GM12878 (cell line): ENCODE measurements at regions not wholly inside any gene's neighbourhood (a gene's known extent, or its start where the extent isn't known, plus 50 kb on each side); places are given as distances from the start of the nearest gene placed in this dataset.

ENCODE experiments used
- ATAC-seq: fragments of 200-7000 bp; cut with Tn5 transposase; 3 replicates; pipeline ENCODE4 v1.9.1; 2020; ENCODE audit warnings: mild to moderate bottlenecking, moderate library complexity
- BruUV-seq: library from RNA; stranded (reverse); fragments of 400-500 nt; replicated peaks from 2 replicates; lab custom pipeline; 2021; lab: Mats Ljungman, UMichigan
- CTCF ChIA-PET: fragments of 300-600 bp; sonication (Branson Sonifier 250); formaldehyde crosslinking; extraction: SDS; loops from one replicate; lab custom pipeline; 2021; ENCODE audit warnings: inconsistent platforms; lab: Yijun Ruan, JAX
- POLR2A ChIA-PET: fragments of 350-600 bp; formaldehyde crosslinking; extraction: SDS; loops from one replicate; lab custom pipeline; 2021; ENCODE audit warnings: inconsistent platforms; lab: Charles Lee
- RAD21 ChIA-PET: fragments of 300-600 bp; sonication (Branson Sonifier 250); formaldehyde crosslinking; loops from one replicate; lab custom pipeline; 2023; ENCODE audit warnings: antibody characterized with exemption; ENCODE audit not compliant: unreplicated experiment; lab: Charles Lee
- SMC1A ChIA-PET: fragments of 300-600 bp; sonication (Branson Sonifier 250); formaldehyde crosslinking; loops from one replicate; lab custom pipeline; 2023; ENCODE audit not compliant: unreplicated experiment, uncharacterized antibody; lab: Charles Lee
- DNase-seq: peaks from one replicate; pipeline ENCODE4 v3.0.0-alpha.2; 2011; ENCODE audit warnings: low read depth, low spot score
- FAIRE-seq: peaks from 3 replicates; lab custom pipeline; 2011; peaks lifted over from hg19 to GRCh38; lab: Jason Lieb, UNC
- H2AFZ ChIP-seq: 2 replicates; pipeline ENCODE4 v1.6.0; 2011; ENCODE audit warnings: low read depth, low read length, control low read depth; ENCODE audit not compliant: control insufficient read depth
- H3K27ac ChIP-seq: 2 replicates; pipeline ENCODE4 v1.5.1; 2011; ENCODE audit warnings: control low read depth; ENCODE audit not compliant: control insufficient read depth, insufficient read depth
- H3K27me3 ChIP-seq, 2 experiments: replicated peaks in 1 of 2; 2 replicates each; pipeline versions ENCODE4 v1.6.0 to v1.6.1; 2011; ENCODE audit warnings: low read length in 1 of 2; ENCODE audit not compliant: control insufficient read depth in 2 of 2, insufficient read depth in 2 of 2
- H3K36me3 ChIP-seq, 2 experiments: 2 replicates each; pipeline ENCODE4 v1.5.1; 2011; ENCODE audit warnings: low read length in 1 of 2; ENCODE audit not compliant: control insufficient read depth in 2 of 2, insufficient read depth in 2 of 2
- H3K4me1 ChIP-seq: 2 replicates; pipeline ENCODE4 v1.6.1; 2011; ENCODE audit warnings: mild to moderate bottlenecking, low read length, moderate library complexity, mixed read lengths; ENCODE audit not compliant: control insufficient read depth, insufficient read depth
- H3K4me2 ChIP-seq: 2 replicates; pipeline ENCODE4 v1.6.0; 2011; ENCODE audit warnings: control low read depth; ENCODE audit not compliant: control insufficient read depth, insufficient read depth
- H3K4me3 ChIP-seq: fragments of 200-600 bp; sonication (generic); 2 replicates; pipeline ENCODE4 v1.5.1; 2016
- H3K79me2 ChIP-seq: 2 replicates; pipeline ENCODE4 v1.6.0; 2011; ENCODE audit warnings: low read length; ENCODE audit not compliant: control insufficient read depth, insufficient read depth
- H3K9ac ChIP-seq: 2 replicates; pipeline ENCODE4 v1.8.0; 2011; ENCODE audit warnings: low read length, control low read depth, mixed read lengths; ENCODE audit not compliant: control insufficient read depth, insufficient read depth
- H3K9me3 ChIP-seq: replicated peaks from 3 replicates; pipeline ENCODE4 v1.5.1; 2011; ENCODE audit warnings: mild to moderate bottlenecking, low read length; ENCODE audit not compliant: control insufficient read depth, insufficient read depth
- H4K20me1 ChIP-seq: 2 replicates; pipeline ENCODE4 v1.6.0; 2011; ENCODE audit not compliant: control insufficient read depth, insufficient read depth
- CREB1 ChIP-seq: IDR thresholded peaks from 2 replicates; pipeline ENCODE4 v1.6.1; 2012; ENCODE audit warnings: low read depth, mild to moderate bottlenecking, inconsistent platforms
- KLF5 ChIP-seq: fragments of 450-650 bp; IDR thresholded peaks from 2 replicates; pipeline ENCODE4 v1.6.1; 2014; ENCODE audit warnings: mild to moderate bottlenecking; ENCODE audit not compliant: partially characterized antibody
- LARP7 ChIP-seq: fragments of 450-650 bp; IDR thresholded peaks from 2 replicates; pipeline ENCODE4 v1.6.1; 2017; ENCODE audit warnings: mild to moderate bottlenecking
- MYC ChIP-seq: IDR thresholded peaks from 2 replicates; pipeline ENCODE4 v1.6.1; 2011; ENCODE audit warnings: mild to moderate bottlenecking, low read length, moderate library complexity, inconsistent platforms; ENCODE audit not compliant: insufficient read depth, insufficient replicate concordance, insufficient read length, severe bottlenecking
- RELB ChIP-seq: fragments of 450-650 bp; IDR thresholded peaks from 2 replicates; pipeline ENCODE4 v1.6.1; 2017; ENCODE audit warnings: low read depth, mild to moderate bottlenecking, moderate library complexity
- STAT1 ChIP-seq: fragments of 450-650 bp; conservative IDR thresholded peaks from 2 replicates; pipeline ENCODE4 v1.6.1; 2014; ENCODE audit warnings: antibody characterized with exemption, mild to moderate bottlenecking
- SUPT20H ChIP-seq: IDR thresholded peaks from 2 replicates; pipeline ENCODE4 v1.6.1; 2011; ENCODE audit warnings: low read depth, mild to moderate bottlenecking, low read length, moderate library complexity, borderline replicate concordance; ENCODE audit not compliant: control insufficient read depth
- ZBED1 ChIP-seq: IDR thresholded peaks from 2 replicates; pipeline ENCODE4 v1.6.1; 2016; ENCODE audit warnings: borderline replicate concordance
- WGBS: methylation state at CpG from one replicate; pipeline ENCODE4 v1.1.6; 2016; ENCODE audit warnings: low lambda C conversion rate; ENCODE audit not compliant: insufficient replicate concordance, insufficient coverage; ENCODE audit errors: missing lambda C conversion rate; 5-methylcytosine and 5-hydroxymethylcytosine counted together
- in situ Hi-C: fragments of 300-500 bp; cut with MboI; formaldehyde crosslinking; loops from 9 replicates; pipeline ENCODE4 v1.14.3; 2018; ENCODE audit warnings: mixed read lengths
- intact Hi-C: fragments of 100-400 bp; cut with micrococcal nuclease; formaldehyde crosslinking; loops from one replicate; pipeline ENCODE4 v1.14.2; 2022; ENCODE audit not compliant: unreplicated experiment
- TF ChIP-seq, protein P1 (sequence below): fragments of 450-650 bp; IDR thresholded peaks from 2 replicates; pipeline ENCODE4 v1.6.1; 2014; ENCODE audit warnings: mild to moderate bottlenecking
- TF ChIP-seq, protein P2 (sequence below): fragments of 450-650 bp; formaldehyde crosslinking; IDR thresholded peaks from 2 replicates; pipeline ENCODE4 v1.4.0; 2020; ENCODE audit warnings: mild to moderate bottlenecking, moderate library complexity
- TF ChIP-seq, protein P3 (sequence below): fragments of 450-650 bp; IDR thresholded peaks from 2 replicates; pipeline ENCODE4 v1.6.1; 2017; ENCODE audit warnings: mild to moderate bottlenecking, moderate library complexity

GRCh38 chr5:61881821-61882487, 424.1 kb upstream of the KIF2A start (continued):
- TF ChIP-seq, protein P1, sequence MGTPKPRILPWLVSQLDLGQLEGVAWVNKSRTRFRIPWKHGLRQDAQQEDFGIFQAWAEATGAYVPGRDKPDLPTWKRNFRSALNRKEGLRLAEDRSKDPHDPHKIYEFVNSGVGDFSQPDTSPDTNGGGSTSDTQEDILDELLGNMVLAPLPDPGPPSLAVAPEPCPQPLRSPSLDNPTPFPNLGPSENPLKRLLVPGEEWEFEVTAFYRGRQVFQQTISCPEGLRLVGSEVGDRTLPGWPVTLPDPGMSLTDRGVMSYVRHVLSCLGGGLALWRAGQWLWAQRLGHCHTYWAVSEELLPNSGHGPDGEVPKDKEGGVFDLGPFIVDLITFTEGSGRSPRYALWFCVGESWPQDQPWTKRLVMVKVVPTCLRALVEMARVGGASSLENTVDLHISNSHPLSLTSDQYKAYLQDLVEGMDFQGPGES: no peak
- TF ChIP-seq SUPT20H (no peak), MYC (no peak), CREB1 (no peak)
- TF ChIP-seq, protein P2, sequence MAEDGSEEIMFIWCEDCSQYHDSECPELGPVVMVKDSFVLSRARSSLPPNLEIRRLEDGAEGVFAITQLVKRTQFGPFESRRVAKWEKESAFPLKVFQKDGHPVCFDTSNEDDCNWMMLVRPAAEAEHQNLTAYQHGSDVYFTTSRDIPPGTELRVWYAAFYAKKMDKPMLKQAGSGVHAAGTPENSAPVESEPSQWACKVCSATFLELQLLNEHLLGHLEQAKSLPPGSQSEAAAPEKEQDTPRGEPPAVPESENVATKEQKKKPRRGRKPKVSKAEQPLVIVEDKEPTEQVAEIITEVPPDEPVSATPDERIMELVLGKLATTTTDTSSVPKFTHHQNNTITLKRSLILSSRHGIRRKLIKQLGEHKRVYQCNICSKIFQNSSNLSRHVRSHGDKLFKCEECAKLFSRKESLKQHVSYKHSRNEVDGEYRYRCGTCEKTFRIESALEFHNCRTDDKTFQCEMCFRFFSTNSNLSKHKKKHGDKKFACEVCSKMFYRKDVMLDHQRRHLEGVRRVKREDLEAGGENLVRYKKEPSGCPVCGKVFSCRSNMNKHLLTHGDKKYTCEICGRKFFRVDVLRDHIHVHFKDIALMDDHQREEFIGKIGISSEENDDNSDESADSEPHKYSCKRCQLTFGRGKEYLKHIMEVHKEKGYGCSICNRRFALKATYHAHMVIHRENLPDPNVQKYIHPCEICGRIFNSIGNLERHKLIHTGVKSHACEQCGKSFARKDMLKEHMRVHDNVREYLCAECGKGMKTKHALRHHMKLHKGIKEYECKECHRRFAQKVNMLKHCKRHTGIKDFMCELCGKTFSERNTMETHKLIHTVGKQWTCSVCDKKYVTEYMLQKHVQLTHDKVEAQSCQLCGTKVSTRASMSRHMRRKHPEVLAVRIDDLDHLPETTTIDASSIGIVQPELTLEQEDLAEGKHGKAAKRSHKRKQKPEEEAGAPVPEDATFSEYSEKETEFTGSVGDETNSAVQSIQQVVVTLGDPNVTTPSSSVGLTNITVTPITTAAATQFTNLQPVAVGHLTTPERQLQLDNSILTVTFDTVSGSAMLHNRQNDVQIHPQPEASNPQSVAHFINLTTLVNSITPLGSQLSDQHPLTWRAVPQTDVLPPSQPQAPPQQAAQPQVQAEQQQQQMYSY: no peak

GRCh38 chr5:61882901-61883500, 423.0 kb upstream of the KIF2A start:
- ChIA-PET RAD21 (no interaction called here), POLR2A (no interaction called here), CTCF (no interaction called here), SMC1A (interaction anchor here (0.9 kb wide), 1 partner anchor 12 kb away, joined by 3 read pairs; no protein-coding TSS in a partner anchor)
- DNase-seq (no peak), ATAC-seq (no peak), FAIRE-seq (no peak)
- BruUV-seq: no TSS peak
- Histone ChIP-seq H3K4me3 (no peak overlapping the region), H3K27me3 (no peaks in the 10 kb centered on the region), H3K4me1 (no peaks in the 10 kb centered on the region), H3K79me2 (no peaks in the 10 kb centered on the region), H3K9ac (no peak overlapping the region), H3K27ac (no peak overlapping the region), H3K4me2 (no peak overlapping the region), H3K9me3 (no peaks in the 10 kb centered on the region), H2AFZ (no peak overlapping the region), H3K36me3 (no peaks in the 10 kb centered on the region), H4K20me1 (no peaks in the 10 kb centered on the region)
- 51% methylated on average over 9 of the region's 9 CpGs for WGBS
- intact Hi-C loops (no loop called here), in situ Hi-C loops (no loop called here)
- TF ChIP-seq, protein P3, sequence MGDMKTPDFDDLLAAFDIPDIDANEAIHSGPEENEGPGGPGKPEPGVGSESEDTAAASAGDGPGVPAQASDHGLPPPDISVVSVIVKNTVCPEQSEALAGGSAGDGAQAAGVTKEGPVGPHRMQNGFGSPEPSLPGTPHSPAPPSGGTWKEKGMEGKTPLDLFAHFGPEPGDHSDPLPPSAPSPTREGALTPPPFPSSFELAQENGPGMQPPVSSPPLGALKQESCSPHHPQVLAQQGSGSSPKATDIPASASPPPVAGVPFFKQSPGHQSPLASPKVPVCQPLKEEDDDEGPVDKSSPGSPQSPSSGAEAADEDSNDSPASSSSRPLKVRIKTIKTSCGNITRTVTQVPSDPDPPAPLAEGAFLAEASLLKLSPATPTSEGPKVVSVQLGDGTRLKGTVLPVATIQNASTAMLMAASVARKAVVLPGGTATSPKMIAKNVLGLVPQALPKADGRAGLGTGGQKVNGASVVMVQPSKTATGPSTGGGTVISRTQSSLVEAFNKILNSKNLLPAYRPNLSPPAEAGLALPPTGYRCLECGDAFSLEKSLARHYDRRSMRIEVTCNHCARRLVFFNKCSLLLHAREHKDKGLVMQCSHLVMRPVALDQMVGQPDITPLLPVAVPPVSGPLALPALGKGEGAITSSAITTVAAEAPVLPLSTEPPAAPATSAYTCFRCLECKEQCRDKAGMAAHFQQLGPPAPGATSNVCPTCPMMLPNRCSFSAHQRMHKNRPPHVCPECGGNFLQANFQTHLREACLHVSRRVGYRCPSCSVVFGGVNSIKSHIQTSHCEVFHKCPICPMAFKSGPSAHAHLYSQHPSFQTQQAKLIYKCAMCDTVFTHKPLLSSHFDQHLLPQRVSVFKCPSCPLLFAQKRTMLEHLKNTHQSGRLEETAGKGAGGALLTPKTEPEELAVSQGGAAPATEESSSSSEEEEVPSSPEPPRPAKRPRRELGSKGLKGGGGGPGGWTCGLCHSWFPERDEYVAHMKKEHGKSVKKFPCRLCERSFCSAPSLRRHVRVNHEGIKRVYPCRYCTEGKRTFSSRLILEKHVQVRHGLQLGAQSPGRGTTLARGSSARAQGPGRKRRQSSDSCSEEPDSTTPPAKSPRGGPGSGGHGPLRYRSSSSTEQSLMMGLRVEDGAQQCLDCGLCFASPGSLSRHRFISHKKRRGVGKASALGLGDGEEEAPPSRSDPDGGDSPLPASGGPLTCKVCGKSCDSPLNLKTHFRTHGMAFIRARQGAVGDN: no peak
- no peak for TF ChIP-seq STAT1
- TF ChIP-seq RELB: no peak
- no peak for TF ChIP-seq LARP7
- TF ChIP-seq ZBED1: no peak
- no peak for TF ChIP-seq KLF5
